ENCODE measurements at regions not wholly inside any gene's neighbourhood (a gene's known extent, or its start where the extent isn't known, plus 50 kb on each side); places are given as distances from the start of the nearest gene placed in this dataset.

DNA sequence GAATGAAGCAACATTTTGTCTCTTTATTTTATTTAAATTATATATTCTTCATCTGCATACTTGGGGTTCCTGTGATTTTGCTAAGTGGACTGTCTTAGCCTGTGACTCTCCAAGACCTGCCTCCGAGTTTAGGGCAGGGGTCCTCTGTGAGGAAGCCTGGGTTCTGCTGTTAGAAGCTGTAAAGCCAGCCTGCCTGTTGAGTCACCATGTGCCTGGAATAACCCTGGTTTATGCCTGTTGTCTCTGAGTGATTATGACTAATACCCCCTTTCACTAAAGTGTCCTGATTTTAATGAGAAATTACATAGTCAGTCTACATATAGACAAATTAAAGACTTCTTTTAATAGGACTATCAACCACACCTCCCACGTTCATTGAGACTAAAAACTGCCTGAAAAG lies 369.1 kb downstream of the ZNF521 start:
- DNase-seq (ENCODE audit: low read depth): peak; percentile 65
- TF ChIP-seq, protein P1, sequence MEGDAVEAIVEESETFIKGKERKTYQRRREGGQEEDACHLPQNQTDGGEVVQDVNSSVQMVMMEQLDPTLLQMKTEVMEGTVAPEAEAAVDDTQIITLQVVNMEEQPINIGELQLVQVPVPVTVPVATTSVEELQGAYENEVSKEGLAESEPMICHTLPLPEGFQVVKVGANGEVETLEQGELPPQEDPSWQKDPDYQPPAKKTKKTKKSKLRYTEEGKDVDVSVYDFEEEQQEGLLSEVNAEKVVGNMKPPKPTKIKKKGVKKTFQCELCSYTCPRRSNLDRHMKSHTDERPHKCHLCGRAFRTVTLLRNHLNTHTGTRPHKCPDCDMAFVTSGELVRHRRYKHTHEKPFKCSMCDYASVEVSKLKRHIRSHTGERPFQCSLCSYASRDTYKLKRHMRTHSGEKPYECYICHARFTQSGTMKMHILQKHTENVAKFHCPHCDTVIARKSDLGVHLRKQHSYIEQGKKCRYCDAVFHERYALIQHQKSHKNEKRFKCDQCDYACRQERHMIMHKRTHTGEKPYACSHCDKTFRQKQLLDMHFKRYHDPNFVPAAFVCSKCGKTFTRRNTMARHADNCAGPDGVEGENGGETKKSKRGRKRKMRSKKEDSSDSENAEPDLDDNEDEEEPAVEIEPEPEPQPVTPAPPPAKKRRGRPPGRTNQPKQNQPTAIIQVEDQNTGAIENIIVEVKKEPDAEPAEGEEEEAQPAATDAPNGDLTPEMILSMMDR (conservative IDR thresholded peaks at IDR 0.05; ENCODE audit: control insufficient read depth, insufficient read depth, low read depth, low read length): no peak

DNA sequence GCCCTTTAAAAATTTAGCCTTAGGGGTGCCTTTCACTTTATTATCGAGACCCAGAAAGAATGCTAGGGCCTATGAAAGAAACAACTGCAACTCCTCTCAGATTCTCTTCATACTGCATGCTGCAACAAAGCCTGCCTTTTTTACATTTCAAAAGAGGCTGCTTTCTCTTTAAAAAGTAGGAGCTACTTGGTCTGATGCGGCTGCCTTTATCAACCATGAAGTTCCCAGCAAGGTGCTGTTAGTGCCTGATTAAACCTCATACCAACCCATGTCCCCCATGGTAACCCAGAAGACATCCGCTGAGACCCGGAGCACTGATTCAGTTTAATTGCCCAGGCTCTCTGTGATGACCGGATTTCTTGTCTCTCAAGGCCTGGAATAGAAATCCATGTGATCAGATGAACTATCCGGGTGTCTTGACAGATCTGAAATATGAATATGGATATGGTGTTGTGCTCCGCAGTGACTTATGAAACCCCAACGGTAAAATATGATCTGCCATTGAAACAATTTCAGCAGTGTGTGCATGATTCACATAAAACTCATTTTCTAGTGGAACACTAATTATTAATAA lies 368.3 kb downstream of the ZNF521 start:
- DNase-seq (ENCODE audit: low read depth): no peak
- H3K4me3 ChIP-seq (ENCODE audit: control insufficient read depth, low read depth, low read length): no peak overlapping the region
- TF ChIP-seq, protein P1 (conservative IDR thresholded peaks at IDR 0.05; ENCODE audit: control insufficient read depth, insufficient read depth, low read depth, low read length): no peak

More for the DNA sequence above, 369.1 kb downstream of the ZNF521 start:
- H3K4me3 ChIP-seq (ENCODE audit: control insufficient read depth, low read depth, low read length): no peak overlapping the region

DNA sequence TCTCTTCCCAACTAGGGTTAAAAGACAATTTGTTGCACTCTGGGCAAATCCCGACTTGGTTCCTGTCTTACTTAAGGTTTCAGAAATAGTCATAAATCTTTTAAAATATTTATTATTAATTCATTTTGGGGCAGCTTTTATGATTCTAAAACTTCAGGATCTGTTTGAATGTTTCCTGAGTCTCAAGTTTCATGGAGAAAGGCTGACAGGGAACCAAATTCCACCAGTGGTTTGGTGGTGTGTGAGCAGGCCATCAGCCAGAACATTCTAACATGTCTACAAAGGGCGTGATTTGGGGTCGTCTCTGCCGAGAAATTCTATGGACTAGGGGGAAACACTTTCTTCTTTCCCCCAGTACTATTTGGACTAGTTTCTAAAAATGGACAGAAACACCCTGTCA lies 366.4 kb downstream of the ZNF521 start:
- TF ChIP-seq, protein P1 (conservative IDR thresholded peaks at IDR 0.05; ENCODE audit: control insufficient read depth, insufficient read depth, low read depth, low read length): no peak

DNA sequence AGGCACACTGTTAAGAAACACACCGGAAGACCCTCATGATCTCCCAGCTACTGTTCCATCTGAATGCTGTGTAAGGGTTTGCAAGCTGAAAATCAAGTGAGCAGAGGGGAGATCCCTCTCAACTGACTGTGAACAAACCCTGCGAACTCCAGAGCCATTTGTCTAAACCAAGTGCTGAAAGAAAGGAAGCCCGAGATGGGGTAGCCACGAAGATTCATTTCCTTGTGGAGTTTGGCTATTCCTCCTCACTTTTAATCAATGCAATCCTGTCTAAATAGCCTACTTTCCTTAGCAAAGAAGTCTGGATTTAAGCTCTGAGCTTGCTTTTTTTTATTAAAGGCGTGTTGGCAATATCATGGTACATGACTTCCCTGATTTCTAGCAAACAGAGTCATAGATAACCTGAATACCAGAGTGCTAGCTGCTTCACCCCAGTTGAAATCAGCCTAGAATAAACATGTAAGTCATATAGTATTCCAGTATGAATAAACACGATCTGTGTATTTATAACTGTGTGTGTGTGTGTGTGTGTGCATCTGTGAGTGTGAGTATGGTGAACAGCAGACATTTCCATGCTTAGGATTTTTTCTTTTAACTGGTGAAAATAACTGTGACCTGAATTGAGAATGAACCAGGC lies 365.2 kb downstream of the ZNF521 start:
- TF ChIP-seq, protein P1 (conservative IDR thresholded peaks at IDR 0.05; ENCODE audit: control insufficient read depth, insufficient read depth, low read depth, low read length): no peak
- no peak overlapping the region for H3K4me3 ChIP-seq (ENCODE audit: control insufficient read depth, low read depth, low read length)

More for the DNA sequence above, 366.4 kb downstream of the ZNF521 start:
- DNase-seq (ENCODE audit: low read depth): no peak
- no peak overlapping the region for H3K4me3 ChIP-seq (ENCODE audit: control insufficient read depth, low read depth, low read length)

DNA sequence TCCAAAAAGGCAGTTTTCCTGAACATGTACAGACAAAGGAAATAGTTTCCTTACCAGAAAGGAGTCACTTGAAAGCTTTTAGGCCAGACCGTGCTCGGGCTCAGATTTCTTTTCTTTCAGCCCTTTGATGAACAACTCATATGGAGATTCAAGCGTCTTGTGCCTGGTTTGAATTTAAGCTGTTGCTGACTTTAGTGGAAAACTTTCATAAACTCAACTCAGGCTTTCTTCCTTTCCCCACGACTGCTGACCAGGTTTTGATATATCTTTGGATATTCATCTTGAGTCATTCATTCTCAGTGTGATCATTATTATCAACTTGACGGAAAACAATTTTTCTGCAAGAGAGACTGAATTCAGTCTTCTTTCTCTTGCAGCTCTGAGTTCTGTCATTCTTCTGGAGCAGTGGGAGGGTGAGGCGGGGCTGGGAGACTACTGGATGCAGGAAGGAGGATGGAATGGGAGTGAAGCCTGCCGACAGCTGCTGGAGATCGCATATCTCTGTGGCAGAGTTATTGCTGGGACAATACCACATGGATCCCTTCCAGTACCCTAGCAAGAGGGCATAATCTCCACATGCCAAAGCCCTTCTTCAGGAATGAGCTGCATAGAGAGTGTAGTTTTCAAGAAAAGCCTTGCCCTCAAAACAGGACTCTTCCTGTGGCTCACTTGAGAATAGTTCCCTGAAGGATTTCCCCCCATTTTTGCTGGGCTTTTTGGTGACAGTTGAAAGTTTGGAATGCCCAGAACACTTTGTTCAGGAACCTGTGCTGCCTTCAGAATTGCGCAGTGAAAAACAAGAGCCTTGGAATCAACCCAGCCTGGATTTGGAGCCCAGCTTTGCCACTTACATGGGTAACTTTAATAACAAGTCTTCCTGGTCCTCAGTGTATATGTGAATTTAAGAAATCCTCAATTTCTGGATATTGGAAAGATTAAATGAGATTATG lies 364.4 kb downstream of the ZNF521 start:
- no peak overlapping the region for H3K4me3 ChIP-seq (ENCODE audit: control insufficient read depth, low read depth, low read length)
- TF ChIP-seq, protein P1 (conservative IDR thresholded peaks at IDR 0.05; ENCODE audit: control insufficient read depth, insufficient read depth, low read depth, low read length): no peak
- peak; percentile 59 for DNase-seq (ENCODE audit: low read depth)

More for the DNA sequence above, 365.2 kb downstream of the ZNF521 start:
- no peak for DNase-seq (ENCODE audit: low read depth)

DNA sequence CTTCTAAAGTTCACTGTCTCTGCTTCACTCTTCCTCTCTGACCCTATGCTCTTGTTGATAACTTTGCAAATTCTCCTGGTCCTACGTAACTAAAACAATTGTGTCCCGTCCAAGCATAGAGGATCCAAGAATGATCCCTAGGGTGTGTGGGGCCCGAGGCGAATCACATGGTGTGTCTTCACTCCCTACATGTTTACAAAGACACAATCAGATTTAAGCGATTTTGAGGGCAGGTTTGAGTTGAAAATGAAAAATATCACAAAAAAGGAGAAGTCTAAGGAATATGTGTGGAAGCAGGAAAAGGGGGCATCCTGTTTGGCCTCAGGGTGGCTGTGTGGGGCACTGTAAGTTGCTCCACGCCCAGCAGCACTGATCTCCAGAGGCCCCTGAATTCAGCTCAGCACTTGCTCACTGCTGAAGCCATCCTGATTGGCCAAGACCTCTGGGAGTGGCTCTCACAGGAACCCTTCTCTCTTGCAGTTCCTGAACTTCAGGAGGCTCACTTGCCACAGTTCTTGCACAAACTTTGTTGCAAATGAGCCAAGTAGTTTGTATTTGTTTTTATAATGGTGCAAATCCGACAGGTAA lies 363.6 kb downstream of the ZNF521 start:
- DNase-seq (ENCODE audit: low read depth): peak; percentile 21
- TF ChIP-seq, protein P1 (conservative IDR thresholded peaks at IDR 0.05; ENCODE audit: control insufficient read depth, insufficient read depth, low read depth, low read length): no peak
- no peak overlapping the region for H3K4me3 ChIP-seq (ENCODE audit: control insufficient read depth, low read depth, low read length)

All from fibroblast of mammary gland (primary cell).